Naive thymus-derived CD4-positive, alpha-beta T cell (primary cell): ENCODE measurements at regions not wholly inside any gene's neighbourhood (a gene's known extent, or its start where the extent isn't known, plus 50 kb on each side); places are given as distances from the start of the nearest gene placed in this dataset.
"Not testable (repeated sequence)": the region's sequence is repeated elsewhere in the genome, so short reads cannot be mapped to it uniquely, and the experiment has no call there.

ENCODE experiments used
- ATAC-seq: fragments of 150-1000 bp; cut with Tn5 transposase; 2 replicates; pipeline ENCODE4 v1.10.0; 2021; ENCODE audit warnings: mild to moderate bottlenecking, moderate library complexity
- CTCF ChIA-PET: fragments of 350-600 bp; sonication (Branson Sonifier 250); formaldehyde crosslinking; loops from one replicate; lab custom pipeline; 2021; ENCODE audit warnings: antibody characterized with exemption; lab: Charles Lee
- POLR2A ChIA-PET: fragments of 350-600 bp; sonication (Branson Sonifier 250); formaldehyde crosslinking; loops from one replicate; lab custom pipeline; 2021; ENCODE audit warnings: antibody characterized with exemption, inconsistent platforms; lab: Charles Lee
- DNase-seq, 9 donors: peaks; one replicate each; pipeline versions ENCODE4 v3.0.0 to v3.0.0-alpha.2; 2020 to 2022; ENCODE audit warnings: mixed read lengths in 1 of 9
- H3K27ac ChIP-seq: one replicate; pipeline ENCODE4 v1.7.0; 2013; ENCODE audit warnings: mild to moderate bottlenecking, low read depth, low read length, moderate library complexity
- H3K27me3 ChIP-seq, 2 donors: one replicate each; pipeline ENCODE4 v1.7.0; 2013; ENCODE audit warnings: low read length in 2 of 2, mild to moderate bottlenecking in 2 of 2, moderate library complexity in 2 of 2; ENCODE audit not compliant: control insufficient read depth in 2 of 2, insufficient read depth in 2 of 2
- H3K36me3 ChIP-seq, 3 experiments: 1 replicate in 2 of 3; 2 replicates in 1 of 3; pipeline ENCODE4 v1.7.0; 2013; ENCODE audit warnings: low read length in 3 of 3, mild to moderate bottlenecking in 3 of 3, moderate library complexity in 1 of 3; ENCODE audit not compliant: insufficient read depth in 3 of 3, control insufficient read depth in 2 of 3
- H3K4me1 ChIP-seq, 2 donors: one replicate each; pipeline ENCODE4 v1.7.0; 2013; ENCODE audit warnings: low read length in 2 of 2, mild to moderate bottlenecking in 2 of 2, moderate library complexity in 1 of 2; ENCODE audit not compliant: control insufficient read depth in 2 of 2, insufficient read depth in 2 of 2
- H3K4me3 ChIP-seq: 2 replicates; pipeline ENCODE4 v1.7.0; 2013; ENCODE audit warnings: mild to moderate bottlenecking, low read length
- H3K9me3 ChIP-seq, 3 experiments: 1 replicate in 2 of 3; 2 replicates in 1 of 3; pipeline ENCODE4 v1.7.0; 2013; ENCODE audit warnings: low read length in 3 of 3; ENCODE audit not compliant: control insufficient read depth in 2 of 3
- H3K27ac Mint-ChIP-seq, 9 donors: one replicate each; pipeline ENCODE4 v1.8.0; 2020 to 2022; ENCODE audit warnings: mixed read lengths in 9 of 9, mild to moderate bottlenecking in 8 of 9, moderate library complexity in 5 of 9, inconsistent platforms in 2 of 9
- H3K27me3 Mint-ChIP-seq, 5 donors: one replicate each; pipeline ENCODE4 v1.8.0; 2021 to 2022; ENCODE audit warnings: mixed read lengths in 5 of 5, mild to moderate bottlenecking in 1 of 5
- H3K36me3 Mint-ChIP-seq, 5 donors: one replicate each; pipeline ENCODE4 v1.8.0; 2020 to 2022; ENCODE audit warnings: mixed read lengths in 5 of 5, mild to moderate bottlenecking in 3 of 5, inconsistent platforms in 1 of 5
- H3K4me1 Mint-ChIP-seq, 7 donors: one replicate each; pipeline ENCODE4 v1.8.0; 2020 to 2022; ENCODE audit warnings: mixed read lengths in 7 of 7, mild to moderate bottlenecking in 3 of 7, inconsistent platforms in 1 of 7
- H3K4me3 Mint-ChIP-seq, 10 donors: one replicate each; pipeline ENCODE4 v1.8.0; 2020 to 2022; ENCODE audit warnings: mild to moderate bottlenecking in 10 of 10, mixed read lengths in 10 of 10, moderate library complexity in 6 of 10, inconsistent platforms in 2 of 10
- H3K9me3 Mint-ChIP-seq, 11 donors: one replicate each; pipeline ENCODE4 v1.8.0; 2020 to 2022; ENCODE audit warnings: mixed read lengths in 11 of 11, mild to moderate bottlenecking in 4 of 11, inconsistent platforms in 1 of 11, moderate library complexity in 1 of 11
- intact Hi-C, 2 donors: fragments of 100-400 bp; cut with micrococcal nuclease; formaldehyde crosslinking; loops; one replicate each; pipeline ENCODE4 v1.15.1; 2023

GRCh38 chr6:142016666-142017065 lies 116.1 kb upstream of the GJE1 start:
- intact Hi-C loops, DNase-seq, H3K4me3 Mint-ChIP-seq, POLR2A ChIA-PET, H3K4me1 Mint-ChIP-seq, H3K9me3 ChIP-seq, H3K9me3 Mint-ChIP-seq, H3K36me3 Mint-ChIP-seq, H3K27ac ChIP-seq, H3K4me1 ChIP-seq, H3K27ac Mint-ChIP-seq, H3K4me3 ChIP-seq, CTCF ChIA-PET, ATAC-seq, H3K27me3 ChIP-seq, H3K36me3 ChIP-seq: not testable (repeated sequence)
- H3K27me3 Mint-ChIP-seq = peaks cover 6 to 28% (median 16%) of the 10 kb centered on the region in 5 donors

DNA sequence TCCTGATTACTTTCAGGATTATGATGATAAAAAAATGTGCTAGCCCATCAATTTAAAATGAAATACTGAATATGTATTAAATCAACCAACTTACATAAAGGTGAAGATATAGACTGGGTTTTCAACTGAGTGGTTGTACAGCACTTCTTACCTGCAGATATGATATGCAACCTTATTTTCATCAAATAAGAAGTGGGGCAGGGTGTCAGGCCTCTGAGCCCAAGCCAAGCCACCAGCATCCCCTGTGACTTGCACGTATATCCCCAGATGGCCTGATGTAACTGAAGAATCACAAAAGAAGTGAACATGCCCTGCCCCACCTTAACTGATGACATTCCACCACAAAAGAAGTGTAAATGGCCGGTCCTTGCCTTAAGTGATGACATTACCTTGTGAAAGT lies 117.3 kb upstream of the GJE1 start:
- H3K4me1 ChIP-seq, CTCF ChIA-PET, H3K27ac Mint-ChIP-seq, H3K4me1 Mint-ChIP-seq, H3K9me3 Mint-ChIP-seq, H3K4me3 Mint-ChIP-seq, H3K4me3 ChIP-seq, intact Hi-C loops, H3K36me3 ChIP-seq, POLR2A ChIA-PET, H3K27me3 ChIP-seq, ATAC-seq, H3K9me3 ChIP-seq, H3K27ac ChIP-seq, DNase-seq, H3K36me3 Mint-ChIP-seq: not testable (repeated sequence)
- peaks cover 6 to 28% (median 16%) of the 10 kb centered on the region in 5 donors for H3K27me3 Mint-ChIP-seq

GRCh38 chr6:142015011-142015410 lies 117.7 kb upstream of the GJE1 start:
- peaks cover 0 to 4% (median 0%) of the 10 kb centered on the region in 7 donors for H3K4me1 Mint-ChIP-seq
- no peak overlapping the region for H3K4me3 ChIP-seq
- H3K36me3 Mint-ChIP-seq = no peaks in the 10 kb centered on the region
- H3K36me3 ChIP-seq = no peaks in the 10 kb centered on the region
- intact Hi-C loops = no loop called here
- H3K27me3 ChIP-seq = no peaks in the 10 kb centered on the region
- H3K9me3 Mint-ChIP-seq = peaks cover 0 to 4% (median 0%) of the 10 kb centered on the region in 11 donors
- no peak for DNase-seq
- H3K27me3 Mint-ChIP-seq = peaks cover 6 to 28% (median 16%) of the 10 kb centered on the region in 5 donors
- no peak overlapping the region for H3K4me3 Mint-ChIP-seq
- H3K4me1 ChIP-seq = no peaks in the 10 kb centered on the region
- ChIA-PET POLR2A (no interaction called here), CTCF (no interaction called here)
- ATAC-seq = no peak
- no peaks in the 10 kb centered on the region for H3K9me3 ChIP-seq
- H3K27ac Mint-ChIP-seq = no peak overlapping the region
- no peak overlapping the region for H3K27ac ChIP-seq

DNA sequence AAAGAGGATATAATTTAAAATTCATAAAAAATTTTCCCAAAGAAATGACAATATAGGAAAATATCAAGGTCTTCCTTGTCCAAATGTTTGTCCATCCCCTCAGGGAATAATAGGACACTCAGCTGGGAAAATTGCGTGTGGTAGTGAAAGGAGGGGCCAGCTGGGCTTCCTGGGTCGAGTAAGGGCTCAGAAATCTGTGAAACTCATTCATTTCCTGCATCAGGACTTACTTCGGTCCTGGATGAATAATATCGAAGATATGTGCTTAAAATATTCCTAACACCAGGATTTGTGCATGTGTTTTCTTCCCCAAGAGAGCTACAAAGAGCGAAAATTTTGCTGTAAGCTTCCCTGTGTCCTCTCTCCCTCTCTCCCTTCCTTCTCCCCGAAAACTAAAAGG lies 118.2 kb upstream of the GJE1 start:
- Mint-ChIP-seq H3K4me1 (peaks cover 0 to 4% (median 0%) of the 10 kb centered on the region in 7 donors), H3K9me3 (peaks cover 0 to 2% (median 0%) of the 10 kb centered on the region in 11 donors), H3K27me3 (peaks cover 6 to 28% (median 16%) of the 10 kb centered on the region in 5 donors), H3K27ac (no peak overlapping the region), H3K4me3 (no peak overlapping the region), H3K36me3 (no peaks in the 10 kb centered on the region)
- Histone ChIP-seq H3K9me3 (no peaks in the 10 kb centered on the region), H3K27me3 (no peaks in the 10 kb centered on the region), H3K27ac (no peak overlapping the region), H3K4me3 (no peak overlapping the region), H3K4me1 (no peaks in the 10 kb centered on the region), H3K36me3 (no peaks in the 10 kb centered on the region)
- ATAC-seq = no peak
- intact Hi-C loops = no loop called here
- DNase-seq = no peak
- ChIA-PET CTCF (no interaction called here), POLR2A (interaction anchor here (0.6 kb wide), 1 partner anchor 973 kb away, joined by 4 read pairs; no protein-coding TSS in a partner anchor)

- DNase-seq (no peak), ATAC-seq (no peak)
- intact Hi-C loops = no loop called here
- Histone ChIP-seq H3K27ac (no peak overlapping the region), H3K36me3 (no peaks in the 10 kb centered on the region), H3K27me3 (no peaks in the 10 kb centered on the region), H3K4me3 (no peak overlapping the region), H3K9me3 (no peaks in the 10 kb centered on the region), H3K4me1 (no peaks in the 10 kb centered on the region)
- no peak overlapping the region for H3K4me3 Mint-ChIP-seq
- ChIA-PET CTCF (no interaction called here), POLR2A (interaction anchor here (0.6 kb wide), 1 partner anchor 974 kb away, joined by 4 read pairs; no protein-coding TSS in a partner anchor)
- no peaks in the 10 kb centered on the region for H3K9me3 Mint-ChIP-seq
- no peak overlapping the region for H3K27ac Mint-ChIP-seq
- peaks cover 6 to 28% (median 16%) of the 10 kb centered on the region in 5 donors for H3K27me3 Mint-ChIP-seq
- H3K4me1 Mint-ChIP-seq = peaks cover 0 to 4% (median 0%) of the 10 kb centered on the region in 7 donors
- H3K36me3 Mint-ChIP-seq = no peaks in the 10 kb centered on the region
These were observed 118.7 kb upstream of the GJE1 start for GRCh38 chr6:142013875-142014495.

DNA sequence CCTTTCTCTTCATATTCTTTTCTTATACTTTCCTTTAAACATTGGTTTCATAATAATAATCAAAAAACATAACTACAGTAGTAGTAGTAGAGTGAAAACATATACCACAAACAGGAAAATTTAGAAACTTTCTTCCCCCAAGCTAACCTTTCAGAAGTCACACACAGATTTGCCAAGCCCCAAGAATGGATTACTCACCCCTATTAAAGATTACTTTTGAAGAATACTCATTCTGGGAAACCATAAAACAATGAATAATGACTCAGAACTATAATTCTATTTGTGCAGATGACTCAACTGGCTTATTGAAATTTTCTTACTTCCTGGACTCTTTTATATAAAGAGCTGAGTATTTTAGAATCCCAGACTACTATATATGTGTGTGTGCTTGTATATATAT lies 119.4 kb upstream of the GJE1 start:
- H3K9me3 Mint-ChIP-seq = peaks cover 0 to 2% (median 0%) of the 10 kb centered on the region in 11 donors
- DNase-seq = no peak
- POLR2A ChIA-PET = no interaction called here
- peaks cover 6 to 25% (median 16%) of the 10 kb centered on the region in 5 donors for H3K27me3 Mint-ChIP-seq
- no peaks in the 10 kb centered on the region for H3K36me3 Mint-ChIP-seq
- H3K9me3 ChIP-seq = no peaks in the 10 kb centered on the region
- H3K4me1 Mint-ChIP-seq = peaks cover 0 to 4% (median 0%) of the 10 kb centered on the region in 7 donors
- CTCF ChIA-PET = no interaction called here
- no peaks in the 10 kb centered on the region for H3K4me1 ChIP-seq
- intact Hi-C loops = no loop called here
- no peaks in the 10 kb centered on the region for H3K36me3 ChIP-seq
- no peaks in the 10 kb centered on the region for H3K27me3 ChIP-seq
- no peak overlapping the region for H3K27ac Mint-ChIP-seq
- H3K27ac ChIP-seq = no peak overlapping the region
- H3K4me3 ChIP-seq = no peak overlapping the region
- ATAC-seq = no peak
- H3K4me3 Mint-ChIP-seq = no peak overlapping the region

DNA sequence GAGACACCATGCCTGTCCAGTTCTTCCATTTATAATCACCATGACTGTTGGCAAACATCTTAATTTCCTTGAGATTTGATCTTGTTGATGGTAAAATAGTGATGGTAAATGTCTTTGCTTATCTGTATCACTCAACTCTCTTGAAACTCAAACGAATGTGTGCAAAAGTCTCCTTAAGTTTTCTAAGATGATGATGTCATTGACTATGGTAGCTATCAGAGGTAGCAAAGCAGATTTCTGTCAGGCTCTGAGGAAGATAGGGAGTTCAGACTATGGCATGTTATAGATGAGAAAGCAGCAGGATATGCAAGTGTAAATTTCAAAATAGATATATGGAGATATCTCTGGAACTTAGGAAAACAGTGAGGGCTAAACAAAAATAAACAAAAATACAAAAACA lies 121.0 kb upstream of the GJE1 start:
- Mint-ChIP-seq H3K4me1 (peaks cover 0 to 4% (median 0%) of the 10 kb centered on the region in 7 donors), H3K4me3 (no peak overlapping the region), H3K27me3 (peaks cover 6 to 18% (median 13%) of the 10 kb centered on the region in 5 donors), H3K9me3 (peaks cover 0 to 2% (median 0%) of the 10 kb centered on the region in 11 donors), H3K27ac (no peak overlapping the region), H3K36me3 (no peaks in the 10 kb centered on the region)
- ChIA-PET POLR2A (no interaction called here), CTCF (no interaction called here)
- H3K4me3 ChIP-seq = no peak overlapping the region
- ATAC-seq (no peak), DNase-seq (no peak)
- H3K27me3 ChIP-seq = no peaks in the 10 kb centered on the region
- H3K36me3 ChIP-seq = no peaks in the 10 kb centered on the region
- no peak overlapping the region for H3K27ac ChIP-seq
- H3K4me1 ChIP-seq = no peaks in the 10 kb centered on the region
- no peaks in the 10 kb centered on the region for H3K9me3 ChIP-seq
- intact Hi-C loops = no loop called here
